Activated naive CD8-positive, alpha-beta T cell treated with anti-CD3 and anti-CD28 coated beads for 36 hours (primary cell): ENCODE measurements at regions not wholly inside any gene's neighbourhood (a gene's known extent, or its start where the extent isn't known, plus 50 kb on each side); places are given as distances from the start of the nearest gene placed in this dataset.
"Not testable (repeated sequence)": the region's sequence is repeated elsewhere in the genome, so short reads cannot be mapped to it uniquely, and the experiment has no call there.

ENCODE experiments used
- DNase-seq: peaks from one replicate; pipeline ENCODE4 v3.0.0; 2021
- H3K27ac Mint-ChIP-seq: one replicate; pipeline ENCODE4 v1.8.0; 2022; ENCODE audit warnings: mild to moderate bottlenecking, moderate library complexity, mixed read lengths
- H3K27me3 Mint-ChIP-seq: one replicate; pipeline ENCODE4 v1.8.0; 2022; ENCODE audit warnings: mild to moderate bottlenecking, mixed read lengths
- H3K36me3 Mint-ChIP-seq: one replicate; pipeline ENCODE4 v1.8.0; 2021; ENCODE audit warnings: mild to moderate bottlenecking, mixed read lengths
- H3K4me1 Mint-ChIP-seq: one replicate; pipeline ENCODE4 v1.8.0; 2021; ENCODE audit warnings: mixed read lengths
- H3K4me3 Mint-ChIP-seq: one replicate; pipeline ENCODE4 v1.8.0; 2022; ENCODE audit warnings: mild to moderate bottlenecking, moderate library complexity, mixed read lengths
- H3K9me3 Mint-ChIP-seq: one replicate; pipeline ENCODE4 v1.8.0; 2022; ENCODE audit warnings: mixed read lengths

- H3K27me3 Mint-ChIP-seq, result no peaks in the 10 kb centered on the region
- H3K27ac Mint-ChIP-seq, result no peak overlapping the region
- no peaks in the 10 kb centered on the region for H3K4me1 Mint-ChIP-seq
- H3K9me3 Mint-ChIP-seq, result no peaks in the 10 kb centered on the region
- no peak for DNase-seq
- no peaks in the 10 kb centered on the region for H3K36me3 Mint-ChIP-seq
- H3K4me3 Mint-ChIP-seq, result no peak overlapping the region
These were observed 171.0 kb upstream of the PZP start for GRCh38 chr12:9379023-9379742.

DNA sequence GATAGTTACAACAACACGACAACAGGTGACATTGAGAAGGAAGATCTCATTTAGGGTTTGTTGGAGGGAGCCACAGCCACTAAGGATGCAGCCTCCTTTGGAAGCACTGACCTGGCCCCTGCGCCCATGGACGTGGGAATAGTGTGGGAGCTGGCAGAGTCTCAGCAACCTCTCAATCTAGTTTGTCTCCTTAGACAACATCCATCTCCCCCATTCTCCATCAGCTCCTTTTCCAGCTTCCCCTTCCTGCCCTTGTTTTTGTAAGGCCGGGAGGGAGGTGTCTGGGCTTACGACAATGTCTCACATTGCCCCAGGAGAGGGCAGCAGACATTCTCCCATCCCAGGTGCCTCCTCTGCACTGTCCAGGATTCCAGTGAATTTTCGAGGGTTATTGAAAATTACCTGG lies 170.2 kb upstream of the PZP start:
- Mint-ChIP-seq H3K4me3 (no peak overlapping the region), H3K27me3 (no peaks in the 10 kb centered on the region), H3K4me1 (no peaks in the 10 kb centered on the region), H3K27ac (no peak overlapping the region), H3K36me3 (no peaks in the 10 kb centered on the region), H3K9me3 (no peaks in the 10 kb centered on the region)
- DNase-seq, result no peak

- Mint-ChIP-seq H3K4me3 (no peak overlapping the region), H3K27me3 (no peaks in the 10 kb centered on the region), H3K9me3 (no peaks in the 10 kb centered on the region), H3K27ac (no peak overlapping the region), H3K4me1 (peaks cover 1% of the 10 kb centered on the region), H3K36me3 (peaks cover 2% of the 10 kb centered on the region)
- no peak for DNase-seq
These were observed 164.0 kb upstream of the PZP start for GRCh38 chr12:9372202-9372601.

- no peaks in the 10 kb centered on the region for H3K9me3 Mint-ChIP-seq
- peaks cover 2% of the 10 kb centered on the region for H3K36me3 Mint-ChIP-seq
- DNase-seq, result no peak
- no peak overlapping the region for H3K4me3 Mint-ChIP-seq
- no peak overlapping the region for H3K27ac Mint-ChIP-seq
- peaks cover 30% of the 10 kb centered on the region for H3K4me1 Mint-ChIP-seq
- H3K27me3 Mint-ChIP-seq, result no peaks in the 10 kb centered on the region
These were observed 159.6 kb upstream of the PZP start for GRCh38 chr12:9367828-9368227.

DNA sequence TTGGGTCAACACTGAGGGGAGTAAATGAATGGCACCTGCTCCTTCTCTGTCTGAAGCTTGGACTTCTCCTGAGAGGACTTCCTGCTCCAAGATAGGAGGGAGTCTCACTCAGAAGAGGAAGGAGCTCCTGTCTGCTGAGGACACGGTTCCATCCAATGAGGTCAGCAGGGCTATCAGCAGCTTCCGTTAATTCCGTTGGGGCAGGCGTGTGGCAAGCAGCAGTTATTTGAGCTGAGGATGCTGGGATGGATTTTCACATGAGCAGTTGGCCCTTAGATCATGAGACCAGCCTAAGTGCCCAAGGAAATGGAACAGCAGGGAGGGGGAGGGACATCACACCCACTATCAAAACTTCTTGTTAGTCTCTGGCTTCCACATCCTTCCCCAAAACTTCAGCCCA lies 159.0 kb upstream of the PZP start:
- no peaks in the 10 kb centered on the region for H3K9me3 Mint-ChIP-seq
- H3K4me1 Mint-ChIP-seq, result peaks cover 30% of the 10 kb centered on the region
- no peak overlapping the region for H3K27ac Mint-ChIP-seq
- H3K4me3 Mint-ChIP-seq, result no peak overlapping the region
- peaks cover 2% of the 10 kb centered on the region for H3K36me3 Mint-ChIP-seq
- no peaks in the 10 kb centered on the region for H3K27me3 Mint-ChIP-seq
- DNase-seq, result no peak

DNA sequence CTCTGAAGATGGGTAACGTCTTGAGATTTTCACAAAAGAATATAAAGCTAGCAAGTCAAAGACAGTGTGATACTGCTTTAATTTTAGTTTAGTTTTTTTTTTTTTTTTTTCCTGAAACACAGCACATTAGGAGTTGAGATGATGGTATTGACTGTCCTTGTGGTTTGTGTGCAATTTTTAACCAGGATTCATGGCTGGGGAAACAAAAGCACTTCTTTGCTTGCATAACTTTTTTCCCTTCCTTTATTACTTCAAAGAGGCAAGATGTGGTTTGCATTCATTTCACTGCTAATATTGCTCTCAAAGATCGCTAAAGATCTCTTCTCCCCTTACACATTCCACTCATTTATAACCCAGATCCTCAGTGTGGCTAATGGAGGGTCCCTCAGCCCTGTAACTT lies 157.1 kb upstream of the PZP start:
- no peak for DNase-seq
- H3K36me3 Mint-ChIP-seq, result no peaks in the 10 kb centered on the region
- peaks cover 30% of the 10 kb centered on the region for H3K4me1 Mint-ChIP-seq
- no peaks in the 10 kb centered on the region for H3K9me3 Mint-ChIP-seq
- H3K4me3 Mint-ChIP-seq, result no peak overlapping the region
- H3K27ac Mint-ChIP-seq, result no peak overlapping the region
- no peaks in the 10 kb centered on the region for H3K27me3 Mint-ChIP-seq

- no peaks in the 10 kb centered on the region for H3K9me3 Mint-ChIP-seq
These were observed 156.3 kb upstream of the PZP start for GRCh38 chr12:9364224-9365176.

GRCh38 chr12:9363145-9363544 lies 154.9 kb upstream of the PZP start:
- Mint-ChIP-seq H3K36me3 (peaks cover 4% of the 10 kb centered on the region), H3K4me3 (no peak overlapping the region), H3K9me3 (no peaks in the 10 kb centered on the region), H3K27ac (no peak overlapping the region), H3K4me1 (peaks cover 28% of the 10 kb centered on the region), H3K27me3 (no peaks in the 10 kb centered on the region)
- DNase-seq, result no peak

More at GRCh38 chr12:9364224-9365176, 156.3 kb upstream of the PZP start:
- no peaks in the 10 kb centered on the region for H3K27me3 Mint-ChIP-seq
- peak overlapping the region; percentile 60 for H3K27ac Mint-ChIP-seq
- DNase-seq, result peak; percentile 28
- peaks cover 30% of the 10 kb centered on the region for H3K4me1 Mint-ChIP-seq
- H3K36me3 Mint-ChIP-seq, result peaks cover 3% of the 10 kb centered on the region
- H3K4me3 Mint-ChIP-seq, result no peak overlapping the region

DNA sequence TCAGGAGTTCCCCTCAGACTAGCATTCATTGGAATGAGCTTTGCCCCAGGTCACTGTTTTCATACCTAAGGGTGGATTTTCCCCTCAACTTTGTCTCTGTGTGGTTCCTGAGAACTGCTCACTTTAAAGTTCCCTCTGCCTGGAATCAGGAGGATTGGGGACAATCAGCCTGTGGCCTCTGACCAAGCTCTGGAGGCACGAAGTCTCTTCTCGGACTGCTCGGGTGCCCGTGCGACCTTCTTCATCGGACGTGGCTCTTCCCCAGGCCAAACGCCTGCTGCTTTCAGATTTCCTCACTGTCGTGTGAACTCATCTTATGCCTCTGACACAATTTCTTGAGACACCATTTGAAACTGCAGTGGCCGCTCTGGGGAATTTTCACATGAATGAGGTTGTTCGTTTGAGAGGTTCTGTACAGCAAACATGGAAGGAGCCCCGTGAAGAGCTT lies 153.7 kb upstream of the PZP start:
- H3K36me3 Mint-ChIP-seq, result peaks cover 8% of the 10 kb centered on the region
- DNase-seq, result no peak
- H3K9me3 Mint-ChIP-seq, result no peaks in the 10 kb centered on the region
- H3K27me3 Mint-ChIP-seq, result no peaks in the 10 kb centered on the region
- H3K27ac Mint-ChIP-seq, result no peak overlapping the region
- H3K4me1 Mint-ChIP-seq, result peaks cover 28% of the 10 kb centered on the region
- H3K4me3 Mint-ChIP-seq, result no peak overlapping the region

DNA sequence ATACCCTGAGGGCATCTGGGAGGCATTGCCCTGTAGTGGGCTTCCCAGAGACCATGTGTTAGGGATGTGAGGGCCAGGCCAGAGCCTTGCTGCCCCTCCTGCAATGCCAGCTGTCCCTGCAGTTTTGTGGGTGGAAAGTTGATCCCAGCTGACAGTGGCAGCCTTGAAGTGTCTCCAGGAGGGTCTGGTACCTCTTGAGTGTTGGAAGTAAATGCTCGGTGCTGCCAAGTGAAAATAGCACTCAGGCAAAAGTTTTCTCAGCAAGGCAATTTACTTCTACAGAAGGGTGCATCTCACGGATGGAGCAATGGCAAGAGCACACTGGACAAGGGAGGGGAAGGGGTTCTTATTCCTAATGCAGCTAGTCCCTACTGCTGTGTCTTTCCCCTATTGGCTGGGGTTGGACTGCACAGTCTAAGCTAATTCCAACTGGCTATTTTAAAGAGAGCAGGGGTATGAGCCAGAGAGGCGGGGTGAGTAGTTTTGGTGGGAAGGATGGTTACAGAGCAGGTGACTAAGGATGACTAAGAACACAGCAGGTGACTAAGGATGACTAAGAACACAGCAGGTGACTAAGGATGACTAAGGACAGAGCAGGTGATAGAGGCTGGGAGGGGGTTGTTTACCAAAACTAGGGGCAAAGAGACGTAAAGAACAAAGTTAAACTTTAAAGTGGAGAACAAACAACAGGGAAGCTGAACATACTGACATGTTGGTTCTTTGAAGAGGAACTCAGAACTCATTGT lies 146.0 kb upstream of the PZP start:
- H3K36me3 Mint-ChIP-seq, result peaks cover 35% of the 10 kb centered on the region
- not testable (repeated sequence) for H3K4me1 Mint-ChIP-seq, H3K27ac Mint-ChIP-seq, H3K27me3 Mint-ChIP-seq, DNase-seq, H3K4me3 Mint-ChIP-seq
- peaks cover 26% of the 10 kb centered on the region for H3K9me3 Mint-ChIP-seq

DNA sequence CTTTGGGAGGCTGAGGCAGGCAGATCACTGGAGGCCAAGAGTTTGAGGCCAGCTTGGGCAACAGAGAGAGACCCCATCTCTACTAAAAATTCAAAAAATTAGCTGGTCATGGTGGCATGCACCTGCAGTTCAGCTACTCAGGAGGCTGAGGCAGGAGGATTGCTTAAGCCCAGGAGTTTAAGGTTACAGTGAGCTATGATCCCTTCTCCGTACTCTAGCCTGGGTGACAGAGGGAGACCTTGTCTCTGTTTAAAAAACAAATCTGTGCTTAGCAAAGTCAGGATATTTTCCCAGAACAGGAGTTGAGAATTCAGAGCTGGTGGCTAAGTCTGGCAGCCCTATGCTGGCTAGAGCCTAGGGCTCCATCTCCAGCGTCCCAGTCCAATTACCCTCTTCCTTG lies 142.9 kb upstream of the PZP start:
- no peaks in the 10 kb centered on the region for H3K27me3 Mint-ChIP-seq
- H3K36me3 Mint-ChIP-seq, result peaks cover 37% of the 10 kb centered on the region
- no peak overlapping the region for H3K4me3 Mint-ChIP-seq
- no peak for DNase-seq
- no peak overlapping the region for H3K27ac Mint-ChIP-seq
- peaks cover 22% of the 10 kb centered on the region for H3K9me3 Mint-ChIP-seq
- H3K4me1 Mint-ChIP-seq, result peaks cover 19% of the 10 kb centered on the region

DNA sequence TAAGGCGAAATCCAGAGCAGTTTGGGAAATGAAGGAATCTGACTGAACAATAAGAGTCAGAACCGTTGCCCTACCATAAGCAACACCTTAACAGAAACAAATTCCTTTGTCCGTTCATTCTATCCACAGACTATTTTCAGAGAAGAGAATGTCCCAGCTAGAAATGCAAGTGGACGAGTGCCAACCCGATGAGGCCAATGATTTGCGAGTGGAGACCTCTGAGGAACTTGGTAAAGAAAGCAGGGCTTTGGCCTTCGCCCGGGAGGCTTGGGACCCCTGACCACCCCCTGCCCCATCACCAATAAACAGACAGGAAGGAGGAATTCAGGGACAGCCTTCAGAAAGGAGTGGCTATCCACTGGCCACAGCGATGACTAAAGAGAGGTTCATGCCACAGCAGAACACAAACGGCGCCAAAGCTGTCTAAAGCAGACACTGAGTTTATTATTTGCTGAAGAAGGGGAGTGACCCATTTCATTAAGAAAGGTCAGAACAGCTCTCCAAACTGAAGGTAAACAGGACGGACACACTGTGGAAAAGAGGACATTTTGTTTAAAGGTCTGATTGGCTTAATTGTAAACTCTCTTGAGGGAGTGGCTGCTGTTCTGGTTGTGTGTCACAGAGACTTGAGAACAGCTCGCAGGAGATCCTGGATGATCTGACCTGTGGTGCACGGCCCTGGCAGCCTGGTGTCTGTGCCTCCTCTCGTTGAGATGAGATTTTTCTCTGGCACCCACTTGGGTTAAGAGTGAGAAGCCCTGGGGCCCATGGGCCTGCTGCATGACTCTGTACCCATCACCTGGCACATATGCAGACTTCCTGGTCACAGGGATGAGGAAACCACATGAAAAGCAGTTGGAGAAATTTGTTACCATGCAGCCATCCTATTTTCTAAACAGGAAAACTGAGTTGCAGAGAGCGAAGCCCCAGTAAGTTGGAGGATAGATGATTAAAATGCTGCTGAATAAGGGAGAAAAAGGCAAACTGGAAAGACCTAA lies 142.0 kb upstream of the PZP start:
- Mint-ChIP-seq H3K27me3 (no peaks in the 10 kb centered on the region), H3K27ac (no peak overlapping the region), H3K9me3 (peaks cover 21% of the 10 kb centered on the region), H3K4me1 (peaks cover 23% of the 10 kb centered on the region), H3K4me3 (no peak overlapping the region), H3K36me3 (peaks cover 36% of the 10 kb centered on the region)
- DNase-seq, result no peak

DNA sequence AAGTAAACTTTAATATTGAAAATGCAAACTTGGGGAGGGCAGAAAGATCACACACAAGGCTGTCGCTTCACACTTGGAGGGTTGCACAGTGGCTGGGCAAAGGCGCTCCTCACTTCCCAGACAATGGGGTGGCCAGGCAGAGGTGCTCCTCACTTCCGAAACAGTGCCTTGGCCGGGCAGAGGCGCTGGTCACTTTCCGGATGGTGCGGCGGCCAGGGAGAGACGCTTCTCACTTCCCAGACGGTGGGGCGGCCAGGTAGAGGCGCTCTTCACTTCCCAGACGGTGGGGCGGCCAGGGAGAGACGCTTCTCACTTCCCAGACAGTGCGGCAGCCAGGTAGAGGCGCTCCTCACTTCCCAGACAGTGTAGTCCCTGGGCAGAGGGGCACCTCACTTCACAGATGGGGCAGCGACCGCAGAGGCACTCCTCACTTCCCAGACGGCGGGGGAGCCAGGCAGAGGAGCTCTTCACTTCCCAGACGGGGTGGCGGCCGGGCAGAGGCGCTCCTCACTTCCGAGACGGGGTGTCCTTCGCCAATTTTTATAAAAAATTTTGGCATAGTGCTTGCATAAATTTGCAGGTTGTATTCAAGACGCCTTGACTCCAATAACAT lies 140.8 kb upstream of the PZP start:
- Mint-ChIP-seq H3K4me3 (no peak overlapping the region), H3K9me3 (peaks cover 11% of the 10 kb centered on the region), H3K27ac (no peak overlapping the region), H3K4me1 (peaks cover 26% of the 10 kb centered on the region), H3K36me3 (peaks cover 25% of the 10 kb centered on the region), H3K27me3 (no peaks in the 10 kb centered on the region)
- no peak for DNase-seq
